ENCODE measurements at regions not wholly inside any gene's neighbourhood (a gene's known extent, or its start where the extent isn't known, plus 50 kb on each side); places are given as distances from the start of the nearest gene placed in this dataset.
"Not testable (repeated sequence)": the region's sequence is repeated elsewhere in the genome, so short reads cannot be mapped to it uniquely, and the experiment has no call there.

DNA sequence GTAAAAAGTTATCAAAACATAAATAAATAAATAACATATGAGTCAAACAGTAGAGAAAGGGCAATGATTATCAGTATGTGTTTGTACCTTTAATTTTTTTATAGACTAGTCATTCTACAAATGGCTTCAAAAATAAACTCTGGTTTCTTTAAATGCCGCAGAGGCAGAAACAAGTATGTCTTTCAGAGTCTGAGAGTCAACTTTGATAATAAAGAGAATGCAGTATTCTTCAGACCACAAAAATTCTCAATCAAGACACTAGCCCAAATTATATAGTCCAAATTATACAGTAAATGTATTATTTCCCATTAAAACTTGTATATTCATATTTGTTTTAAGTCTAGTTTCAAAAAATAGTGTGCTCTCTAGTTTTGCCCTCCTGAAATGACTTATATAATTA lies 1142.3 kb downstream of the NXPH1 start:
- no peak for DNase-seq

DNA sequence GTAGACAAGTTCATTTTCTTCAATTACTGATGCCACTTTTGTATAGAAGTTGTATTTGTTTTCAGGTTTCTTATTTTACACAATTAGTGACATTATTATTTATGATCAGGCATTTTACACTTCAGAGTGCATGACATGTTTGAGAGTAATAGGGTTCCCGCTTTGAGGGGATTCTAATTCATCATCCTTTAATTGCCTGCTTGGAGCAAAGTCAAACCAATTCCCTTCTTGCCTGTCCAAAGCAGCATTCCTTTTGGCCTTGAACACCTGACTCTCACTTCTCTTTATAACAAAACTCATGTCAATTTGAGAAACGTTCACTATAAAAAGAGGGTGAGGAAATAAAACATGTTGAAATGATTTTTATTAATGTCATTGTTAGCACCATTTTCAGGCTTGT lies 1149.4 kb downstream of the NXPH1 start:
- DNase-seq = no peak

DNA sequence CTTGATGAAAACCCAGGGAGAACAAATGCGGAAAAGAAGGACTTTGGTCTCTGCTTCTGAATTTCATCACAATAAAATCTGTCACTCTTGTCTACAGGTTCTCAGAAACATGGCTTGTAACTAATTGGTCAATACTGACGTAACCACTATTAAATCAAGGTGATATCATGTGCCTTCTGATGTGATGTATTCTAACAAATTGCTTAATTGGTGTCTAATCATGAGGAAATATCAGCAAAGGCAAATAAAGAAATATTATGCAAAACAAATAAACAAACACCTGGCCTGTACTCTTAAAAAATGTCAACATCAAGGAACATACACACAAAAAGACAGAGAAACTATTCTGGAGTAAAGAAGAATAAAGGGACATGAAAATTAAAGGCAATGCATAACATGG lies 1165.0 kb downstream of the NXPH1 start:
- no peak for DNase-seq

DNA sequence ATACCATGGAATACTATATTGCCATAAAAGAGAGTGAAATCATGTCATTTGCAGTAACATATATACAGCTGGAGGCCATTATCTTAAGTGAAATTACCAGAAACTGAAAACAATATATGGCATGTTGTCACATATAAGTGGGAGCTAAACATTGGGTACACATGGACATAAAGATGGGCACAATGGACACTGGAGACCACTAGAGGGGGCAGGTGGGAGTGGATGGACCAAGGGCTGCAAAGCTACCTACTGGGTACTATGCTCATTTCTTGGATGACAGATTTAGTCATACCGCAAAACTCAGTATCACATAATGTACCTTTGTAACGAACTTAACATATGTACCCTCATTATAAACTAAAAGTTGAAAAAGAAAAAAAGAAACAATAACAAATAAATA lies 1167.6 kb downstream of the NXPH1 start:
- DNase-seq = no peak

DNA sequence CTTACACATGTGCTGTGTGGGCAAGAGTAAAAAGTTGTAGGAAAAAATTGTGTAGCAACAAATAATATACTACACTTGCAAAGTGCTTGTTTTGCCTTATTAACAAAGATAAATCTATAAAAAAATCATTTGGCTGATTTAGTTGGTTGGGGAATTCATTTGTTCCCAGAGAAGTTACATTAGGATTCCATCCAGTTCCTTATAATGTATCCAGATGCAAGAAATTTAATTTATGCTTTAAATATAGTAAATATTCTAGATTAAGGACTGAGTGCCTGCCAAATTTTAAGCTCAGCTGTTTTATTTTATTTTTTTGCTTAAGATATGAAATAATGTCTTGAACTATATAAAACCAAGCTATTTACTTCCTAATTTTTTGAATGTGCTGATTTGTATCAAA lies 1169.9 kb downstream of the NXPH1 start:
- DNase-seq = no peak

DNA sequence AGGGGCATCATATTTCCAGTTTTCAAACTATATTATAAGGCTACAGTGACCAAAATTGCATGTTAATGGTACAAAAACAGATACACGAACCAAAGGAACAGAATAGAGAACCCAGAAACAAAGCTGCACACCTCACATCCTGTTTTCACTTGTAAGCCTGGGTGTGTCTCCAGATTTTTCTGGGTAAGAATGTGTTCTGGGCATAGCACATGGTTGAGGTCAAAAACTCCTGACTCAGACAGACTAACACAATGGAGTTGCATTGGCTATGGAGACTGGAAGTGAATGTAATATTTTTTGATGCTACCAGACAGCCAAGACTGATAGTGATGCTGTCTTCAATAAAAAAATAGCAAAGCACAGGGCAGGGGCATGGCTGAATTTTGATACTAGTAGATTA lies 1175.2 kb downstream of the NXPH1 start:
- DNase-seq = no peak

DNA sequence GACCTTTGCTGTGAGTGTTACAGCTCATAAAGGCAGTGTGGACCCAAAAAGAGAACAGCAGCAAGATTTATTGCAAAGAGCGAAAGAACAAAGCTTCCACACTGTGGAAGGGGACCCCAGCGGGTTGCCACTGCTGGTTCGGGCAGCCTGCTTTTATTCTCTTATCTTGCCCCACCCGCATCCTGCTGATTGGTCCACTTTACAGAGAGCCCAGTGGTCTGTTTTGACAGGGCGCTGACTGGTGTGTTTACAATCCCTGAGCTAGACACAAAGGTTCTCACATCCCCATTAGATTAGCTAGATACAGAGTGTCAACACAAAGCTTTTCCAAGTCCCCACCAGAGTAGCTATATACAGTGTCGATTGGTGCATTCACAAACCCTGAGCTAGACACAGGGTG lies 1187.5 kb downstream of the NXPH1 start:
- not testable (repeated sequence) for DNase-seq

DNA sequence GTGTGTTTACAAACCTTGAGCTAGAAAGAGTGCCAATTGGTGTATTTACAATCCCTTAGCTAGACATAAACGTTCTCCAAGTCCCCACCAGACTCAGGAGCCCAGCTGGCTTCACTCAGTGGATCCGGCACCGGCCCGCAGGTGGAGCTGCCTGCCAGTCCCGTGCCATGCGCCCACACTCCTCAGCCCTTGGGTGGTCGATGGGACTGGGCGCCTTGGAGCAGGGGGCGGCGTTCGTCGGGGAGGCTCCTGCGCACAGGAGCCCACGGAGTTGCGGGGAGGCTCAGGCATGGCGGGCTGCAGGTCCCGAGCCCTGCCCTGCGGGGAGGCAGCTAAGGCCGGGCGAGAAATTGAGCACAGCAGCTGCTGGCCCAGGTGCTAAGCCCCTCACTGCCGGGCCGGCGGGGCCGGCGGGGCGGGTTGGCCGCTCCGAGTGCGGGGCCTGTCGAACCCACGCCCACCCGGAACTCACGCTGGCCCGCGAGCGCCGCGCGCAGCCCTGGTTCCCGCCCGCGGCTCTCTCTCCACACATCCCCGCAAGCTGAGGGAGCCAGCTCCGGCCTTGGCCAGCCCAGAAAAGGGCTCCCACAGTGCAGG lies 1188.0 kb downstream of the NXPH1 start:
- DNase-seq = not testable (repeated sequence)

DNA sequence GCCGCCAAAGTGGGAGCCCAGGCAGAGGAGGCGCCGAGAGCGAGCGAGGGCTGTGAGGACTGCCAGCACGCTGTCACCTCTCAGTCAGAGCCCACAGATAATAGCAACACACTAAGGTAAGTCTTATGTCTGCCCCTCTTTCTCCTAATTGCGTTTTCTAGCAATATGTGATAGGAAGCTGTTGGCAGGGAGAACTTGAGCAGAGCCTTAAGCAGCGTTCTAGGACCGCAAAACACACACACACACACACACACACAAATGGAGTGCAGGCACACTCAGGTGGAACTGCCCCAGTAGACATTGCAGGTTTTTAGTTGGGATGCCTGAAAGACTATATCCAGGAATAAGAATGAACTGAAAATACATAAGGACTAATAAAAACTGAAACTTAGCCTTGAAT lies 1188.5 kb downstream of the NXPH1 start:
- DNase-seq = no peak

DNA sequence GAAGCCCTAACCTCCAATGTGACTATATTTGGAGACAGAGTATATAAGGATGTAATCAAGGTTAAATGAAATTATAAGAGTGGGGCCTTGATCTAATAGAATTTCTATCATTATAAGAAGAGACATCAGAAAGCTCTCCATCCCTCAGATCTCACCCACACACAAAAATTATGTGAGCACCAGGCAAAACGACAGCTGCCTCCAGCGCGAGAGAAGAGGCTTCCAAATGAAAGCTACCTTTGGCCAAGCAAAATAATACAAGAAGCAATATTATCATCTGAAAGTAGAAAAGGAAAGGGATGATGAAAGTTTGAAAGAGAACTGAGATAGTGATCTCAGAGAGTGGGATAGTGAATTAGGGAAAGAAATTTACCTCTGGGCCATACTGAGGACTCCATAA lies 1192.5 kb downstream of the NXPH1 start:
- no peak for DNase-seq

DNA sequence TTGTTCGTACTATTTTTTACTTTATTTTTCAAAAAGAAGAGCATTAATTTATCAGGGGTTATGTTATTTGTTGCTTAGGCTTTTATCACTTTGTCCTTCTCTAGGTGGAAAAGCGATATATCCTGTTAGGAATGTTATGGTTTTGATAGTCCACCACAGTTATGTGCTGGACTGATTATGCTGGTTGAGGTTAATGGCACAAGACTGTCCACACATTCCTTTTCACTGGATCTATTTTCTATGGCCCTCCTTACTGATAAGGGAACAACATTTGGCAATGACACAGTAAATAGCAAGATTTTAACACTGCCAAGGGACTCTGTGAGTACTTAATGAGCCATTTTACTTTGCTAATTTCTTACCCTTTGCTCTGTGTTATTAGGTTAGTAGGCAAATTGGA lies 1212.3 kb downstream of the NXPH1 start:
- no peak for DNase-seq

DNA sequence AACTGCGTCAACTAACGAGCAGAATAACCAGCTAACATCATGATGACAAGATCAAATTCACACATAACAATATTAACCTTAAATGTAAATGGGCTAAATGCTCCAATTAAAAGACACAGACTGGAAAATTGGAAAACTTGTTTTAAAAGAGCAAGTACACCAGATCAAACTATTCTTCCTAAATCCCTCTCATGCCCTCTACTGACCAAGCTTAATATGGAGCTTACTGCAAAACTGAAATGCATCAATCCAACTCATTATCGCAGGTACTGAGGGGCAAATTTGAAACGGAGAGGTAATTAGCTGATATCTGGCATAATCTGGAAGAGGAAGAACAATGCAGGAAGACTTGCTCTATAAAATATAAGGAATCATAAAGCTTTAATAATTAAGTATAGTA lies 1223.8 kb downstream of the NXPH1 start:
- no peak for DNase-seq

DNA sequence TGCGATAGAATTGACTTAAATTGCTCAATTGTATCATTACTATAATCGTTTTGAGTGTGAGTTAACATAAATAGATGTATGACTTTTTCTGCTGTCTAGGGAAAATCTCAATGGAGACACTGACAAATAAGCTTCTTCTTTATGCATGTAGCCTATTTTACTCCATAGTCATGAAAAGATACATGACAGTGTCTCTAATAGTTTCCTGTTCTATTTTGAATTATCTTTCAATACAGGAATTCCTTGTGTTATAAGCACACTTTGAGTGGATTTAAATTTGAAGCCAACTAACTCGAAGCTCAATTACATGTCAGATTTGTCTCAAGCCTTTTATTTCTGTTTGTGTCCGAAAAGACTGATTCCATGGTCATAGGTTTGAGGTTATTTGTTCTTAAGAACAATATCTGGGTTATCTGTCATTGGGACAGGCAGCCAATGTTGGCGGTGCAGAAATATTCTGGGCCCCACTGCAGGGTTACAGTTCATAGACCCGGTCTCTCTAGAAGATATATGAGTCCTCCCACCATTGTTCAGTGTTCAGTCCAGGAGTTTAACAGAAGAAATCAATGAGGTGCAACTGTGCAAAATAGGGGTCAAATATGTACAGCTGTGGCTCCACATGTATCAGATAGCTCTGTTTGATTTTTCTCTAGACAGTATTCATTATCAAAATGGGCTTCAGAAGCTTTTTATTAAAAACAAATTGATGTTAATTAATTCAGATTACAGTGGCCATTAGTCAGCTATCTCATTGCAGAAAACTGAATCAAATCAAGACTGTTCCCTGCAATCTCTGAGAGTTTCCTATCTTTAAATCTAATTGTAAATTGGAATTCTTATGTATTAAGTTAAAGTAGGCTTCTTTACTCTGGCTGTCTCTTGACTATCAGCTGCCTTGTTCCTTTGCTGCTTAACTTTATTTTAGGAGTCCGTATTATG lies 1238.8 kb downstream of the NXPH1 start:
- no peak for DNase-seq

DNA sequence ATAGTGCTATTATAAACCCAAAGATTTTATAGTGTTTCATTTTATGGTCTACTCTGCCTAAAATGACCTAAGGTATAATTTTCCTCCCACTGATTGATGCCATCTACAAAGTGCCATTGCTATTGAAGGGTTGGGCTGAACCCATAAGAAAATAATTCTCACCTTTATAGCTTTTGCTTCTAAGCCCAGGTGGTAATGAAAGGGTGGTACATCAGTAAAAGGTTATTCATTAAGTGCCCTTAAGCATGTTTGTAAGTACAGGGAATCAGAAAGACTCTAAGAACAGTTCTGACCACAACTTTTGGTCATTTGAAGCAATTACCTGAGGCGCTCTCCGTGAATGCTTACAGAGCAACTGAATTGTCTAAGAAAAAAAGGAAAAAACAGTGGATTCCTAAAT lies 1247.3 kb downstream of the NXPH1 start:
- no peak for DNase-seq

DNA sequence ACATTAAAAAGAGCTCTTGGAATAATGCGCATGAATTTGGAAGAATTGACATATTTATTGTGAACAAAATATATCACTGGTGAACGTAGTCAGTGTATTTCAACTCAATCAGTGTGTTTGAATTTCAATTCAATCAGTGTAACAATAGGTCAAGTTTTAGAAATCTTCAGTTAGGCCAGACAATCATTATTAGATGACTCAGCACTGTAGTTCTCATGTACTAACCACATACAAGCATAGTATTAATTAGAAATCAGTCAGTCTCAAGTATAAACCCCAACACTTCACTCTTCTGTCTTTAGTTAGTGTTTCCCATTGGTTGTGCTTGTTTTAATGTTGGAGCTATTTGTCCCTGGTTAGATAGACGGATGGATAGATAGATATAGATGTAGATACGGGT lies 1247.9 kb downstream of the NXPH1 start:
- DNase-seq = no peak

DNA sequence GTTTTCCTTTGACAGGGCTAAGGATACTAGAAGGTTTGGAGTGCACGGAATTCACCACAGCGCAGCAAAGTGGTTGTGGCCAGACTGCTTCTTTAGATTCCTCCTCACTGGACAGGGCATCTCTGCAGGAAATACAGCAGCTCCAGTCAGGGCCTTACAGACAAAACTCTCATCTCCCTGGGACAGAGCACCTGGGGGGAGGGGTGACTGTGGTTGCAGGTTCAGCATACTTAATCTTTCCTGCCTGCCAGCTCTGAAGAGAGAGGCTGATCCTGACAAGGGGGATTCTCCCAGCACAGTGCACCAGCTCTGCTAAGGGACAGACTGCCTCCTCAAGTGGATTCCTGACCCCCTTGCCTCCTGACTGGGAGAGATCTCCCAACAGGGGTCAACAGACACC lies 1257.9 kb downstream of the NXPH1 start:
- DNase-seq = no peak

DNA sequence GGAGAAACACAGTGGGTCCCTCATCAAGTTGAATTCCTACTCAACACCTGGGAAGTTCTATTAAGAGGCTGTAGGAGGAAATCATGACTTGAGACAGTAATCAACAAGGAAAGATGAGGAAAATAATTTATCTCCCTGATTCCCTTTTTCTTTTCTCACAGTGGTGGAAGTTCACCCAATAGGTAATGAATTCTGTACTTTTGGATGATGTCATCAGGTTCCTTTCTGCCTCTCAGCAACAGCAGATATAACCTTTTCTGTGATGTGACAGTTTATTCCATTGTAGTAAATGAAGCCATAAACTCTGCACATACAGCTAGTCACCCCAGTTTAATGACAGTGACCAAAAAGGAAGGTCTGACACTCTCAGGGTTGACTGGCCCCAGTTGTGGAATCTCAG lies 1265.0 kb downstream of the NXPH1 start:
- DNase-seq = no peak

DNA sequence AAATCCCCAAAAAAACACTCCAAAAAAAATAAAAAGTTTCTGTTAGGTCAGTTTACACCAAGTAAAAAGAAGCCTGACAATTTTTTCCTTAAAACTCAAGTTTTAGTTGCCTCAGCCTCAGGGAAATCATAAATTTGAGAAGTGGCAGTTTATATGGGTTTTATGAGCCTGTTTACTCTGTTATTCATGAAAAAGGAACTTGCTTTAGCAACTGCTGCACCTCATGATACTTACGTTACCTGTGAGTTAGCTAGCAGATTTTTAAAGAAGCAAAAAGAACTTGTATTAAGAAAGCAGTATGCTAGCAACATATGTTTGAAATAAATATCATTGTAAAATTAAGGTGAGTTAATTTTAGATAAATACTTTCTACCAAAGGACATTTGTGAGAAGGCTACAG lies 1264.5 kb upstream of the PHF14 start:
- DNase-seq = no peak

DNA sequence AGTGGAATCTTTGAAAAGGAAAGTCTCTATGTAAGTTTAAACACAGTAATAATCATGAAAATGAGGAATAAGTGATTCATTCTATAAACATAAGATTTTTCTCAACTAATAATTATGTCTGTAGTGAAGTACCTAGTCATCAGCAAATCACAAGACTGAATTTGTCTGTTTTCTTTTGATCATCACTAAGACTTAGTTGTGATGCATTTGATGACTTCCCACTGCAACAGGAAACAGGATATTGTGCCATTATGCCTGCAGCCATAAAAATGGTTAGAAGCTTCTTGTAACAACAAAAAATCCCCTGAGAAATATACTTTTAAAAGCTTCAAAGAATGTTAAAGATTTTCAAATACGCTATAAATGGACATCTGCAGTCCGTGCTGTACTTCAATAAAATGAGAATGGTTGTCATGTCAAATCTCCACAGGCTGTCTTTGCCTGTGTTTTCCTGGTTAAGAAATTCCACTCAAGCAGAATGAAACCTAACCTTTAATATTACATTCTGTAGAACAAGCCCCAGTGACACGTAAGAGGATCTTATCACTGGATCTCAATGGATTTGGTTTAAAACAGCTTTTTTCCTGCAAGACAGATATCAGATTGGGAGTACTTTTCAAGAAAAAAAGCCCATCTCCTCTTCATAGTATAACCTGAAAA lies 1262.3 kb upstream of the PHF14 start:
- DNase-seq = no peak

DNA sequence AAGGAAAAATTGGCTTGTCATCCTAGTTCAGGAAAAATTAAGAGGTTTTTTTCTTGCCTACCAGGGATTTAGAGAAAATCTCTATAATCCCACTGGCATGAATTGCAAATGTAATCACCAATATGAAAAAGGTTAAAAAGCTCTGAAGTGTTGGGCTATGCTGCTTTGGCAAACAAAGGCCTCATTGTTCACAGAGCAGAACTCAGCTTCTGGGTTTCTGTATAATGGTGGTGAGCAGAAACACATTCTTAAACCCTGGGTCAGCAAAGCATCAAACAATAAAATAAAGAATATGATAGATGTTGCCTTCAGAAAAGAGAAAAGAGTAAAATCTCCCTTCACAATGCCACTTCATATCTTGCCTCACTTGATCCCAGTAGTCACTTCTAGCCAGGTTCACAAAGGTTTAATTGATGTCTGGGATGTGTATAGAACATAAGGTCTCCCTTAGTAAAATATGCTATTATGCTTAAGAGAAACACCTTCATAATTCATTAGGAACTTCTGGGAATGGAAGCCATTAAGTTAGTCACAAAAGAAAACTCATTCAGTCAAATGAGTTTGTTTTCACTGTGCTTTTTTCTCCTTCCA lies 1255.5 kb upstream of the PHF14 start:
- DNase-seq = no peak

DNA sequence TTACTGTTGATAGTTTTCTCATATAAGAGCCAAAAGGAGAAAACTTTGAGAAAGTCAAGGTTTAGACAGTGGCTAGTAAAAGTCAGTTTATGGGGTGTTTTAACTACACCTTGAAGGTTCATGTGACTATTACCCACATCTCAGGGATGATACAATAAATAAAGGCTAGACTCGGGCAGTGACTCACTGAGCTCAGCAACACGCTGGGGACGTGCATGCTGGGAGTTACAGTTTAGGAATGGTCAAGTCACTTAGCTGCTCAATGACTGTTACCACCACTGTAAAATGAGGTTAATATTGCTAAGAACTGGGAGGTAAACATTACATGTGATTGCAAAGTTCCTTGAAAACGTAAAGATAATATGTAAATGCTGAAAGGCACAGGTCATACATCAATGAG lies 1254.4 kb upstream of the PHF14 start:
- DNase-seq = no peak

DNA sequence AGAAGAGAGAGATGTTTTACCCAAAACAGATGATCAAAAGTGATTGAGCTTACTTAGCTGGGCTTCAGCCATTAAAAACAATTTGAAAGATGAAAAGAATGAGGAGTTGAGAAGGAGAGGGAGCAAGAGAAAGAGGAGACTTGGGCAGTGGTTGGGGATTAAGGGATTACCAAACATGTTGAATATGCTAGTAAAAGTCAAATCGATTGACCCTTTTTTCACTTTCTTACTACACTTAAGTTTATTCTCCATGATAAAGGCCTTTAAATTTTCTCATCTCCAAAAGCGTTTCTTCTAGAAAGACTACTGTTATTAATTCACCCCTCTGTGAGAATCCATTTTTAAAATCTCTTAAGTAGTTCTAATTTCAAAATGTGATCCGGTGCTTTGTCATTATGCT lies 1254.0 kb upstream of the PHF14 start:
- no peak for DNase-seq

DNA sequence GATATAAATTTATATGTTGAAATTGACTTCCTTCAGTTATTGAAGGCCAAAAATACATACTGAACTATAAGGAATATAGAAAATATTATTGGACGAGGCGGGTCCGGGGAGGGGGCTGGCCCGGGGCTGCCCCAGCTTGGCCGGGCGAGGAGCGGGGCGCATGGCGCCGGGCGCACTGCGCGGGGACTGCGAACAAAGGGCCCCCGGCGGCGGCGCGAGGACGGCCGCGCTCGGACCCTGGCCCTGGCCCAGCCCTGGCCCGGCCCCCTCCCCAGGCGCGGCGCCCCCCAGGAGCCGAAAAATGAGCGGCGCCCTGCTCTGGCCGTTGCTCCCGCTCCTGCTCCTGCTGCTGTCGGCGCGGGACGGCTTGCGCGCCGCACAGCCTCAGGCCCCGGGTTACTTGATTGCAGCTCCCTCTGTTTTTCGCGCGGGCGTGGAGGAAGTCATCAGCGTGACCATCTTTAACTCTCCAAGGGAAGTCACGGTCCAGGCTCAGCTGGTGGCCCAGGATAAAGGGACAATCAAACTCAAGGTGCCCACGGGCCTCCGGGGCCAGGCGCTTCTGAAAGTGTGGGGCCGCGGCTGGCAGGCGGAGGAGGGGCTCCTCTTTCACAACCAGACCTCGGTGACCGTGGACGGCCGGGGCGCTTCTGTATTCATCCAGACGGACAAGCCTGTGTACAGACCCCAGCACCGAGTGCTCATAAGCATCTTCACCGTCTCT lies 1247.6 kb upstream of the PHF14 start:
- not testable (repeated sequence) for DNase-seq

Measured in CD4-positive, alpha-beta T cell treated with Interleukin-12 subunit alpha and Interleukin-12 subunit beta, for 1 hour (primary cell).